Activated CD8-positive, alpha-beta T cell treated with anti-CD3 and anti-CD28 coated beads for 36 hours (primary cell): ENCODE measurements at regions not wholly inside any gene's neighbourhood (a gene's known extent, or its start where the extent isn't known, plus 50 kb on each side); places are given as distances from the start of the nearest gene placed in this dataset.

ENCODE experiments used
- ATAC-seq: fragments of 200-7000 bp; cut with Tn5 transposase; one replicate; pipeline ENCODE4 v1.10.0; 2021; ENCODE audit warnings: mild to moderate bottlenecking, moderate library complexity
- CTCF ChIA-PET: fragments of 350-600 bp; sonication (Branson Sonifier 250); formaldehyde crosslinking; loops from one replicate; lab custom pipeline; 2021; ENCODE audit warnings: antibody characterized with exemption; lab: Charles Lee
- POLR2A ChIA-PET: fragments of 350-600 bp; sonication (Branson Sonifier 250); formaldehyde crosslinking; loops from one replicate; lab custom pipeline; 2021; ENCODE audit warnings: antibody characterized with exemption; lab: Charles Lee
- DNase-seq: peaks from one replicate; pipeline ENCODE4 v3.0.0-alpha.2; 2020
- H3K27ac Mint-ChIP-seq: one replicate; pipeline ENCODE4 v1.8.0; 2021; ENCODE audit warnings: mild to moderate bottlenecking, mixed read lengths
- H3K27me3 Mint-ChIP-seq: one replicate; pipeline ENCODE4 v1.8.0; 2021; ENCODE audit warnings: mixed read lengths
- H3K36me3 Mint-ChIP-seq: one replicate; pipeline ENCODE4 v1.8.0; 2021; ENCODE audit warnings: low read depth, mixed read lengths
- H3K4me1 Mint-ChIP-seq: one replicate; pipeline ENCODE4 v1.8.0; 2021; ENCODE audit warnings: low read depth, mixed read lengths
- H3K4me3 Mint-ChIP-seq: one replicate; pipeline ENCODE4 v1.8.0; 2021; ENCODE audit warnings: mild to moderate bottlenecking, moderate library complexity, mixed read lengths
- H3K9me3 Mint-ChIP-seq: one replicate; pipeline ENCODE4 v1.8.0; 2021; ENCODE audit warnings: mixed read lengths
- intact Hi-C: fragments of 100-400 bp; cut with micrococcal nuclease; formaldehyde crosslinking; loops from one replicate; pipeline ENCODE4 v1.10.0; 2022
- TF ChIP-seq, protein P1 (sequence below): fragments of 200-600 bp; IDR thresholded peaks from one replicate; pipeline ENCODE4 v1.8.0; 2022; ENCODE audit warnings: antibody characterized with exemption, mild to moderate bottlenecking

DNA sequence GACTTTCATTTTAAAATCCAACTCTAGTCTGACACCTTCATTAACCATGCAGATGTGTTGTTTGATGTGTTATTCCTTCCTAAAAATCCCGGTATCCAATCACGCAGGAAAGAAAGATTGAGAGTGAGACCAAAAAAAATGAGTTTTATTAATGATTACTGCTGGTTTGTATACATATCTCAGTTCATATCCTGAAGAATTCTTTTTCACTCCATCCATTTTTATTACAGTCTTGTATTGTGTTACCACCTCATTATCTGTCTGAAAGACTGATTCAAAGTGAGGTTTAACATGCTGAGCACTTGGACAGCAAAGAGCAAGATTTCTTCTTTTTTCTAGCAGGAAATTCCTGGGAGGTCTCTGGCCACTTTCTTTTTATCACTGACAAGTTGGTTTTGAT lies 268.3 kb downstream of the CDH11 start:
- Mint-ChIP-seq H3K36me3 (no peaks in the 10 kb centered on the region), H3K9me3 (peaks cover 3% of the 10 kb centered on the region), H3K27ac (no peak overlapping the region), H3K4me1 (no peaks in the 10 kb centered on the region), H3K27me3 (no peaks in the 10 kb centered on the region), H3K4me3 (no peak overlapping the region)
- no peak for DNase-seq
- no peak for ATAC-seq
- ChIA-PET CTCF (no interaction called here), POLR2A (no interaction called here)
- intact Hi-C loops, result no loop called here
- TF ChIP-seq, protein P1, sequence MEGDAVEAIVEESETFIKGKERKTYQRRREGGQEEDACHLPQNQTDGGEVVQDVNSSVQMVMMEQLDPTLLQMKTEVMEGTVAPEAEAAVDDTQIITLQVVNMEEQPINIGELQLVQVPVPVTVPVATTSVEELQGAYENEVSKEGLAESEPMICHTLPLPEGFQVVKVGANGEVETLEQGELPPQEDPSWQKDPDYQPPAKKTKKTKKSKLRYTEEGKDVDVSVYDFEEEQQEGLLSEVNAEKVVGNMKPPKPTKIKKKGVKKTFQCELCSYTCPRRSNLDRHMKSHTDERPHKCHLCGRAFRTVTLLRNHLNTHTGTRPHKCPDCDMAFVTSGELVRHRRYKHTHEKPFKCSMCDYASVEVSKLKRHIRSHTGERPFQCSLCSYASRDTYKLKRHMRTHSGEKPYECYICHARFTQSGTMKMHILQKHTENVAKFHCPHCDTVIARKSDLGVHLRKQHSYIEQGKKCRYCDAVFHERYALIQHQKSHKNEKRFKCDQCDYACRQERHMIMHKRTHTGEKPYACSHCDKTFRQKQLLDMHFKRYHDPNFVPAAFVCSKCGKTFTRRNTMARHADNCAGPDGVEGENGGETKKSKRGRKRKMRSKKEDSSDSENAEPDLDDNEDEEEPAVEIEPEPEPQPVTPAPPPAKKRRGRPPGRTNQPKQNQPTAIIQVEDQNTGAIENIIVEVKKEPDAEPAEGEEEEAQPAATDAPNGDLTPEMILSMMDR, result no peak

DNA sequence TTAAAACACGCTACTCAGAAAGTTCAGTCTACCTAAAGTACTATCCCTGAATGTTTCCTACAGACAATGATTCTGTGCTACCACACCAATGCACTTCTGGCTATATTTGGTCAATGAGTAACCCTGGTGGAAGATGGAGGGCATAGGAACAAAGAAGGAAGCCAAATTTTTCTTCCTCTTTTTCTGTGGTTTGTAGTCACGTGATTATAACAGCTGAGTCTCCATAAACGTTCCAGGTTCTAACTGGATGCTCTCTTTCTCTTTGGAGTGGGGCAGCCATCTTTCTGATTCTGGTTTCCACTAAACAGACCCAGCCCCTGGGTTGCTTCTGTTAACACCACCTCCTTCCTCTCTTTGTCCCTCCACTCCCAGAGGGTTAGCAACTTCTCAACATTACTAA lies 274.9 kb downstream of the CDH11 start:
- Mint-ChIP-seq H3K4me3 (no peak overlapping the region), H3K27me3 (no peaks in the 10 kb centered on the region), H3K4me1 (no peaks in the 10 kb centered on the region), H3K9me3 (peaks cover 9% of the 10 kb centered on the region), H3K36me3 (no peaks in the 10 kb centered on the region), H3K27ac (no peak overlapping the region)
- ATAC-seq (no peak), DNase-seq (no peak)
- TF ChIP-seq, protein P1, result no peak
- intact Hi-C loops, result no loop called here
- ChIA-PET POLR2A (no interaction called here), CTCF (no interaction called here)

DNA sequence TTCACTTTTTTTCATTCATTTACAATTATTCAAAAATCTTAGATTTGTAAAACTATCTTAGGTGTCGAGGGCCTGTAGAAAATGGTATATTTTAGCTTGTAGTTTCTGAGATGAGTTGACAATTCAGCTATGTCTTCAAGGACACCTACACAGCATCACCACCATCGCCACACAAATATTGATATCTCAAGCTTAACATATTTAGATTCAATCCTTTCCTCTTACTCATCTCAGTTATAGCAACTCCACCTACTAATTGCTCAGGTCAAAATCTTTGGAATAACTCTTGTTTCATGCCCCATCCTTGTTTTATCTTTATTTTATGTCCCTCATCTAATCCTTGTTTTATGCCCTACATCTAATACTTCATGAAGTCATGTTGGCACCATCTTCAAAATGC lies 276.8 kb downstream of the CDH11 start:
- DNase-seq (no peak), ATAC-seq (no peak)
- Mint-ChIP-seq H3K36me3 (no peaks in the 10 kb centered on the region), H3K4me3 (no peak overlapping the region), H3K9me3 (peaks cover 12% of the 10 kb centered on the region), H3K27ac (no peak overlapping the region), H3K4me1 (no peaks in the 10 kb centered on the region), H3K27me3 (no peaks in the 10 kb centered on the region)
- TF ChIP-seq, protein P1, result no peak
- intact Hi-C loops, result no loop called here
- CTCF ChIA-PET, result no interaction called here
- POLR2A ChIA-PET, result no interaction called here

DNA sequence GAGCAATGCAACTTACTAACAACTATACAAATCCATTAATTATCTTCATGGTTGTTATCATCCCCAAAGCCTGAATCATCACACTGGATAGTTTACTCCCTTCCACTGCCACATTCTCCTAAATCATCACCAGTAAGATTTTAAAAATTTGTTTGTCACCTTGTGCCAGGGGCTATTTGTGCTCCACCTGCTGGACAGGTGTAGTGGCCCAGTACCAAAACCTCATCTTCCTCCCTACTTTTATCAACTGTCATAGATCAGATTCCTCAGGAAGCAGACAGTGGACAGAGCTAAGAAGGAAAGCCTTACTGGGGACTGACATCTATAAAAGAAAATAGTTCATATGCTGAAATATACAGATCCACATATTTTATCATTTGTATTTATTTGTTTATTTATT lies 280.4 kb downstream of the CDH11 start:
- H3K27me3 Mint-ChIP-seq, result no peaks in the 10 kb centered on the region
- ChIA-PET CTCF (interaction anchor here (1.2 kb wide), 1 partner anchor 24 kb away, joined by 3 read pairs; no protein-coding TSS in a partner anchor), POLR2A (no interaction called here)
- H3K27ac Mint-ChIP-seq, result no peak overlapping the region
- H3K4me3 Mint-ChIP-seq, result no peak overlapping the region
- ATAC-seq (no peak), DNase-seq (no peak)
- H3K9me3 Mint-ChIP-seq, result peaks cover 11% of the 10 kb centered on the region
- H3K36me3 Mint-ChIP-seq, result no peaks in the 10 kb centered on the region
- TF ChIP-seq, protein P1, result no peak
- intact Hi-C loops, result no loop called here
- no peaks in the 10 kb centered on the region for H3K4me1 Mint-ChIP-seq

DNA sequence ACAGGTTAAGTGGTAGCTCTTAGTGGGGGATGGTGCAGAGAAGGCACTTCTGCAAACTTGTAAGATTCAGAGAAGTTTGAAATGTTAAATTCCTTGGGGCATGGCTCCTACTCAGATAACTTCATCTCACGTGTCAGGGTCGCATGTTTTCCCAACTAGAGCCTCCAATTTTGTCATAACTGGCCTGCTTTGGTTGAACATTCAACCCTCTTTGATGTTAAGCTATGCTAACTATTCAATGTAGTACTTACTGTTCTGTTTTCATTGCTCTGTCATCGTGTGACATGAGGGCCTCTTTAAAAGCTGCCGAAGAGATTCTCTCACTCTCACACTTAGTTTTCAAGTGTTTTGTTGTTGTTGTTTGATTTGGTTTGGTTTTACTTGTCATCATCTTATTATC lies 280.8 kb downstream of the CDH11 start:
- CTCF ChIA-PET, result interaction anchor here (1.2 kb wide), 1 partner anchor 24 kb away, joined by 3 read pairs; no protein-coding TSS in a partner anchor
- POLR2A ChIA-PET, result no interaction called here
- no peaks in the 10 kb centered on the region for H3K36me3 Mint-ChIP-seq
- H3K9me3 Mint-ChIP-seq, result peaks cover 11% of the 10 kb centered on the region
- DNase-seq (no peak), ATAC-seq (no peak)
- TF ChIP-seq, protein P1, result no peak
- intact Hi-C loops, result no loop called here
- no peaks in the 10 kb centered on the region for H3K4me1 Mint-ChIP-seq
- H3K27me3 Mint-ChIP-seq, result no peaks in the 10 kb centered on the region
- H3K27ac Mint-ChIP-seq, result no peak overlapping the region
- H3K4me3 Mint-ChIP-seq, result no peak overlapping the region
